Vagina (tissue), 2 donors: ENCODE measurements at regions not wholly inside any gene's neighbourhood (a gene's known extent, or its start where the extent isn't known, plus 50 kb on each side); places are given as distances from the start of the nearest gene placed in this dataset.

Experiments used
- DNase-seq, 2 donors: peaks; one replicate each; pipeline ENCODE4 v3.0.0-alpha.2; 2017; ENCODE audit errors: extremely low spot score in 2 of 2
- H3K27ac ChIP-seq: fragments of 200-600 bp; sonication (generic); one replicate; pipeline ENCODE4 v1.5.1; 2019
- H3K27me3 ChIP-seq: fragments of 200-600 bp; sonication (generic); one replicate; pipeline ENCODE4 v1.5.1; 2019
- H3K36me3 ChIP-seq, 2 donors: fragments of 200-600 bp; sonication (generic); one replicate each; pipeline ENCODE4 v1.5.1; 2017 to 2019
- H3K4me1 ChIP-seq: fragments of 200-600 bp; sonication (generic); one replicate; pipeline ENCODE4 v1.5.1; 2019
- H3K4me3 ChIP-seq, 2 donors: fragments of 200-600 bp; sonication (generic); 1 replicate in 1 of 2; 2 replicates in 1 of 2; pipeline ENCODE4 v1.5.1; 2016 to 2019
- H3K9me3 ChIP-seq: fragments of 200-600 bp; sonication (generic); one replicate; pipeline ENCODE4 v1.5.1; 2019
- POLR2A ChIP-seq, 2 donors: fragments of 450-650 bp; IDR thresholded peaks; one replicate each; pipeline ENCODE4 v1.6.1; 2017; ENCODE audit warnings: antibody characterized with exemption in 2 of 2, mild to moderate bottlenecking in 2 of 2, moderate library complexity in 2 of 2
- POLR2AphosphoS5 ChIP-seq, 2 donors: sonication (generic); formaldehyde crosslinking; IDR thresholded peaks; one replicate each; pipeline ENCODE4 v1.9.0; 2017; ENCODE audit warnings: antibody characterized with exemption in 2 of 2, mild to moderate bottlenecking in 2 of 2, low read depth in 1 of 2; ENCODE audit not compliant: insufficient read depth in 1 of 2
- intact Hi-C: fragments of 100-400 bp; cut with DNase I; formaldehyde crosslinking; loops from one replicate; pipeline ENCODE4 v1.15.1; 2023
- TF ChIP-seq, protein P1 (sequence below), 3 experiments: fragments of 450-650 bp in 2 of 3; fragments of 200-600 bp in 1 of 3; sonication (generic) in 1 of 3; IDR thresholded peaks; one replicate each; pipeline ENCODE4 v1.5.1; 2017 to 2019; ENCODE audit warnings: antibody characterized with exemption in 3 of 3, mild to moderate bottlenecking in 2 of 3, moderate library complexity in 2 of 3

DNA sequence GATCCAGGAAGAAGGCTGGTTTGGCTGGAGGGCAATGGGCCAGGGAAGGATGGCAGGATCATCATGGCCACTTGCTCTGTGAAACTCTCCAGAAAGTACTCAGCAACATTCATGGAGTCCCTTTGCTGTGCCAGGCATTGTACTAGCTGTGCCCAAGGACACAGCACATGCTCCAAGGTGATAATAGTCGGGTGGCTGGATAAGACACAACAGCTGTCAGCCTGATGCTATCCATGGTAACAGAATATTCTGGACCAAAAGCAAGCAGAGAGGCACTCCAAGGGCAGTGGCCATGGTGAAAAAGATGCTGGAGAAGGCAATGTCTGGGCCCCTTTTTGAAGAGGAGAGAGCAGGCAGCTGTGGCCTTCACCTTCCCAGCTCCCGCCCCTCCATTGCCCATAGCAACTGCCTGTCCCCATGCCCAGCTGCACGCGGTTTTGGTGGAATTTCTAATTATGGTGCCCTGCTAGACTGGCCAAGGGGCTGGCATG, 113.8 kb upstream of the CPEB4 start:
- intact Hi-C loops: no loop called here
- Histone ChIP-seq H3K9me3 (no peaks in the 10 kb centered on the region), H3K27me3 (no peaks in the 10 kb centered on the region), H3K27ac (no peak overlapping the region), H3K4me3 (no peak overlapping the region), H3K36me3 (no peaks in the 10 kb centered on the region), H3K4me1 (no peaks in the 10 kb centered on the region)
- no peak for DNase-seq
- TF ChIP-seq POLR2A (IDR thresholded peaks at IDR 0.05) (no peak), POLR2AphosphoS5 (IDR thresholded peaks at IDR 0.05; ENCODE audit: insufficient read depth in 1 of 2, low read depth in 1 of 2) (no peak)
- TF ChIP-seq, protein P1, sequence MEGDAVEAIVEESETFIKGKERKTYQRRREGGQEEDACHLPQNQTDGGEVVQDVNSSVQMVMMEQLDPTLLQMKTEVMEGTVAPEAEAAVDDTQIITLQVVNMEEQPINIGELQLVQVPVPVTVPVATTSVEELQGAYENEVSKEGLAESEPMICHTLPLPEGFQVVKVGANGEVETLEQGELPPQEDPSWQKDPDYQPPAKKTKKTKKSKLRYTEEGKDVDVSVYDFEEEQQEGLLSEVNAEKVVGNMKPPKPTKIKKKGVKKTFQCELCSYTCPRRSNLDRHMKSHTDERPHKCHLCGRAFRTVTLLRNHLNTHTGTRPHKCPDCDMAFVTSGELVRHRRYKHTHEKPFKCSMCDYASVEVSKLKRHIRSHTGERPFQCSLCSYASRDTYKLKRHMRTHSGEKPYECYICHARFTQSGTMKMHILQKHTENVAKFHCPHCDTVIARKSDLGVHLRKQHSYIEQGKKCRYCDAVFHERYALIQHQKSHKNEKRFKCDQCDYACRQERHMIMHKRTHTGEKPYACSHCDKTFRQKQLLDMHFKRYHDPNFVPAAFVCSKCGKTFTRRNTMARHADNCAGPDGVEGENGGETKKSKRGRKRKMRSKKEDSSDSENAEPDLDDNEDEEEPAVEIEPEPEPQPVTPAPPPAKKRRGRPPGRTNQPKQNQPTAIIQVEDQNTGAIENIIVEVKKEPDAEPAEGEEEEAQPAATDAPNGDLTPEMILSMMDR (IDR thresholded peaks at IDR 0.05): no peak

GRCh38 chr5:173775261-173776197, 112.6 kb upstream of the CPEB4 start:
- Histone ChIP-seq H3K36me3 (no peaks in the 10 kb centered on the region), H3K27ac (no peak overlapping the region), H3K27me3 (no peaks in the 10 kb centered on the region), H3K4me1 (no peaks in the 10 kb centered on the region), H3K9me3 (no peaks in the 10 kb centered on the region), H3K4me3 (no peak overlapping the region)
- TF ChIP-seq, protein P1 (IDR thresholded peaks at IDR 0.05): no peak
- TF ChIP-seq POLR2A (IDR thresholded peaks at IDR 0.05) (no peak), POLR2AphosphoS5 (IDR thresholded peaks at IDR 0.05; ENCODE audit: insufficient read depth in 1 of 2, low read depth in 1 of 2) (no peak)
- intact Hi-C loops: no loop called here
- DNase-seq: no peak

GRCh38 chr5:173777149-173777548, 111.0 kb upstream of the CPEB4 start:
- no peaks in the 10 kb centered on the region for H3K9me3 ChIP-seq
- intact Hi-C loops: no loop called here
- peaks cover 13% of the 10 kb centered on the region for H3K4me1 ChIP-seq
- H3K27ac ChIP-seq: no peak overlapping the region
- no peaks in the 10 kb centered on the region for H3K27me3 ChIP-seq
- no peak for DNase-seq
- no peak overlapping the region for H3K4me3 ChIP-seq
- H3K36me3 ChIP-seq: no peaks in the 10 kb centered on the region
- no peak for TF ChIP-seq POLR2AphosphoS5 (IDR thresholded peaks at IDR 0.05; ENCODE audit: insufficient read depth in 1 of 2, low read depth in 1 of 2)
- TF ChIP-seq POLR2A (IDR thresholded peaks at IDR 0.05): no peak
- TF ChIP-seq, protein P1 (IDR thresholded peaks at IDR 0.05): no peak

DNA sequence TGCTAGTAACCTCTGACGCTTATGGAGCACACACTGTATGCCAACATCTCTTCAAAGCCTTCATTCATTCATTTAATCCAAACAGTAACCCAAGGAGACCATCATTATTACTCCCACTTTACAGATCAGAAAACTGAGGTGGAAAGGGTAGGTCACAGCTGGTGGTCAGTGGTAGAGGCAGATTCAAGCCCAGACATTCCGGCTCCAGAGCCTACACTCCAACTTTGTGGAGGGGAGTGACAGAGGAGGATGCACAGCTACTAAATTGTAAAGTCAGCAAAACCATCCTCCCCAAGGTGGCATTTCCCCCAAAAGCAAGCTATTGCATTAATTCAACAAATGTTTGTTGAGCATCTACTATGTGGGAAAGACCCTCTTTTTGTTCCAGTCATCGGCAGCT, 110.5 kb upstream of the CPEB4 start:
- Histone ChIP-seq H3K9me3 (no peaks in the 10 kb centered on the region), H3K27me3 (no peaks in the 10 kb centered on the region), H3K27ac (no peak overlapping the region), H3K36me3 (no peaks in the 10 kb centered on the region), H3K4me3 (no peak overlapping the region), H3K4me1 (peaks cover 19% of the 10 kb centered on the region)
- intact Hi-C loops: no loop called here
- TF ChIP-seq POLR2A (IDR thresholded peaks at IDR 0.05) (no peak), POLR2AphosphoS5 (IDR thresholded peaks at IDR 0.05; ENCODE audit: insufficient read depth in 1 of 2, low read depth in 1 of 2) (no peak)
- TF ChIP-seq, protein P1 (IDR thresholded peaks at IDR 0.05): no peak
- DNase-seq: no peak
